Body of pancreas (tissue), 4 donors: ENCODE measurements at regions not wholly inside any gene's neighbourhood (a gene's known extent, or its start where the extent isn't known, plus 50 kb on each side); places are given as distances from the start of the nearest gene placed in this dataset.

ENCODE experiments used
- CTCF ChIP-seq, 7 experiments: fragments of 450-650 bp in 4 of 7; fragments of 200-600 bp in 3 of 7; sonication (generic) in 3 of 7; IDR thresholded peaks; one replicate each; pipeline ENCODE4 v1.5.1; 2016 to 2019; ENCODE audit warnings: antibody characterized with exemption in 7 of 7
- POLR2A ChIP-seq, 3 donors: fragments of 450-650 bp; IDR thresholded peaks; one replicate each; pipeline ENCODE4 v1.6.1; 2016; ENCODE audit warnings: antibody characterized with exemption in 3 of 3, mild to moderate bottlenecking in 2 of 3

GRCh38 chr4:141921293-141921692 lies 284.9 kb downstream of the IL15 start:
- TF ChIP-seq CTCF (IDR thresholded peaks at IDR 0.05): no peak
- TF ChIP-seq POLR2A (IDR thresholded peaks at IDR 0.05): no peak
